Aorta (tissue), 5 donors: ENCODE measurements at regions not wholly inside any gene's neighbourhood (a gene's known extent, or its start where the extent isn't known, plus 50 kb on each side); places are given as distances from the start of the nearest gene placed in this dataset.

Experiments used
- ATAC-seq: fragments of 200-7000 bp; cut with Tn5 transposase; one replicate; pipeline ENCODE4 v1.9.1; 2022; ENCODE audit warnings: moderate library complexity; ENCODE audit not compliant: low FRiP score
- DNase-seq, 2 donors: peaks; one replicate each; pipeline ENCODE4 v3.0.0-alpha.2; 2020
- H3K27ac ChIP-seq, 2 donors: one replicate each; pipeline ENCODE4 v1.5.1; 2013; ENCODE audit warnings: low read length in 2 of 2, mild to moderate bottlenecking in 2 of 2, moderate library complexity in 2 of 2, control low read depth in 1 of 2, inconsistent platforms in 1 of 2, low read depth in 1 of 2
- H3K27me3 ChIP-seq, 2 donors: one replicate each; pipeline ENCODE4 v1.6.1; 2013; ENCODE audit warnings: control low read depth in 1 of 2, low read length in 1 of 2, mild to moderate bottlenecking in 1 of 2, moderate library complexity in 1 of 2; ENCODE audit not compliant: insufficient read depth in 2 of 2, control insufficient read depth in 1 of 2
- H3K36me3 ChIP-seq, 2 donors: one replicate each; pipeline ENCODE4 v1.6.1; 2013; ENCODE audit warnings: control low read depth in 1 of 2, low read length in 1 of 2, mild to moderate bottlenecking in 1 of 2; ENCODE audit not compliant: insufficient read depth in 2 of 2, control insufficient read depth in 1 of 2
- H3K4me1 ChIP-seq, 2 donors: one replicate each; pipeline ENCODE4 v1.6.1; 2013; ENCODE audit warnings: low read length in 2 of 2, control low read depth in 1 of 2, mild to moderate bottlenecking in 1 of 2, moderate library complexity in 1 of 2; ENCODE audit not compliant: insufficient read depth in 2 of 2, control insufficient read depth in 1 of 2
- H3K4me3 ChIP-seq, 2 donors: one replicate each; pipeline ENCODE4 v1.5.1; 2013; ENCODE audit warnings: low read length in 2 of 2, control low read depth in 1 of 2, mild to moderate bottlenecking in 1 of 2
- H3K9me3 ChIP-seq: one replicate; pipeline ENCODE4 v1.6.1; 2013; ENCODE audit warnings: mild to moderate bottlenecking, low read length; ENCODE audit not compliant: control insufficient read depth
- WGBS, 2 donors: extraction: QIAGEN DNeasy Blood & Tissue Kit; methylation state at CpG; one replicate each; pipeline ENCODE4 v1.1.7; 2013; 5-methylcytosine and 5-hydroxymethylcytosine counted together
- intact Hi-C, 2 donors: fragments of 100-400 bp; cut with DNase I; formaldehyde crosslinking; loops; one replicate each; pipeline versions ENCODE4 v1.14.2 to v1.15.0; 2022
- donor health status: healthy with polysubstance abuse.
- donor health status: Bipolar disorder and iron deficiency.
- donor health status: DM: no; HTN: no; CAD: no.
- donor health status: DM: no; HTN: no; CAD: no.
- donor health status: DM: yes; HTN: yes; CAD: no.

GRCh38 chr1:58982259-58982998, 198.6 kb upstream of the JUN start:
- Histone ChIP-seq H3K36me3 (no peaks in the 10 kb centered on the region), H3K27me3 (no peaks in the 10 kb centered on the region), H3K27ac (no peak overlapping the region), H3K4me1 (no peaks in the 10 kb centered on the region), H3K4me3 (no peak overlapping the region), H3K9me3 (no peaks in the 10 kb centered on the region)
- ATAC-seq, result peak; percentile 42
- 75 to 77% methylated on average over 8 of the region's 8 CpGs for WGBS, 2 donors
- intact Hi-C loops, result no loop called here
- no peak for DNase-seq

- DNase-seq (no peak), ATAC-seq (no peak)
- H3K36me3 ChIP-seq, result no peaks in the 10 kb centered on the region
- WGBS, 2 donors, result 28 to 34% methylated on average over 3 of the region's 3 CpGs
- no peaks in the 10 kb centered on the region for H3K27me3 ChIP-seq
- intact Hi-C loops, result no loop called here
- H3K9me3 ChIP-seq, result no peaks in the 10 kb centered on the region
- no peak overlapping the region for H3K27ac ChIP-seq
- H3K4me3 ChIP-seq, result no peak overlapping the region
- no peaks in the 10 kb centered on the region for H3K4me1 ChIP-seq
These were observed 199.3 kb upstream of the JUN start for GRCh38 chr1:58983162-58983561.

- Histone ChIP-seq H3K36me3 (no peaks in the 10 kb centered on the region), H3K9me3 (no peaks in the 10 kb centered on the region), H3K4me1 (no peaks in the 10 kb centered on the region), H3K27me3 (no peaks in the 10 kb centered on the region), H3K27ac (no peak overlapping the region), H3K4me3 (no peak overlapping the region)
- ATAC-seq (no peak), DNase-seq (no peak)
- WGBS, 2 donors, result 44 to 47% methylated on average over 2 of the region's 2 CpGs
- intact Hi-C loops, result no loop called here
These were observed 199.9 kb upstream of the JUN start for GRCh38 chr1:58983633-58984245.

GRCh38 chr1:58986996-58987767, 203.3 kb upstream of the JUN start:
- WGBS, 2 donors, result 82 to 83% methylated on average over 4 of the region's 4 CpGs
- no peaks in the 10 kb centered on the region for H3K36me3 ChIP-seq
- no peak overlapping the region for H3K4me3 ChIP-seq
- H3K27ac ChIP-seq, result no peak overlapping the region
- H3K27me3 ChIP-seq, result no peaks in the 10 kb centered on the region
- no peak for ATAC-seq
- no peak for DNase-seq
- H3K4me1 ChIP-seq, result no peaks in the 10 kb centered on the region
- no peaks in the 10 kb centered on the region for H3K9me3 ChIP-seq
- intact Hi-C loops, result no loop called here

- Histone ChIP-seq H3K4me3 (no peak overlapping the region), H3K4me1 (no peaks in the 10 kb centered on the region), H3K27me3 (no peaks in the 10 kb centered on the region), H3K9me3 (no peaks in the 10 kb centered on the region), H3K27ac (no peak overlapping the region), H3K36me3 (no peaks in the 10 kb centered on the region)
- DNase-seq, result no peak
- ATAC-seq, result no peak
- intact Hi-C loops, result no loop called here
These were observed 204.9 kb upstream of the JUN start for GRCh38 chr1:58988752-58989151.

GRCh38 chr1:58989845-58990244, 206.0 kb upstream of the JUN start:
- DNase-seq (no peak), ATAC-seq (no peak)
- WGBS, 2 donors, result 94 to 98% methylated on average over 2 of the region's 2 CpGs
- Histone ChIP-seq H3K36me3 (no peaks in the 10 kb centered on the region), H3K27me3 (no peaks in the 10 kb centered on the region), H3K4me3 (no peak overlapping the region), H3K9me3 (no peaks in the 10 kb centered on the region), H3K27ac (no peak overlapping the region), H3K4me1 (no peaks in the 10 kb centered on the region)
- intact Hi-C loops, result no loop called here

GRCh38 chr1:58991305-58991704, 207.5 kb upstream of the JUN start:
- DNase-seq, result no peak
- H3K27ac ChIP-seq, result no peak overlapping the region
- H3K9me3 ChIP-seq, result no peaks in the 10 kb centered on the region
- H3K4me1 ChIP-seq, result no peaks in the 10 kb centered on the region
- H3K4me3 ChIP-seq, result no peak overlapping the region
- no peak for ATAC-seq
- H3K27me3 ChIP-seq, result no peaks in the 10 kb centered on the region
- 85 to 97% methylated on average over 1 of the region's 1 CpG for WGBS, 2 donors
- H3K36me3 ChIP-seq, result no peaks in the 10 kb centered on the region
- intact Hi-C loops, result no loop called here

GRCh38 chr1:58992643-58993042, 208.8 kb upstream of the JUN start:
- Histone ChIP-seq H3K36me3 (no peaks in the 10 kb centered on the region), H3K27me3 (no peaks in the 10 kb centered on the region), H3K4me3 (no peak overlapping the region), H3K27ac (no peak overlapping the region), H3K4me1 (no peaks in the 10 kb centered on the region), H3K9me3 (no peaks in the 10 kb centered on the region)
- intact Hi-C loops, result no loop called here
- ATAC-seq (no peak), DNase-seq (no peak)
- WGBS, 2 donors, result 99 to 100% methylated on average over 2 of the region's 2 CpGs

GRCh38 chr1:58993403-58993802, 209.6 kb upstream of the JUN start:
- H3K27me3 ChIP-seq, result no peaks in the 10 kb centered on the region
- DNase-seq (no peak), ATAC-seq (no peak)
- no peak overlapping the region for H3K4me3 ChIP-seq
- H3K9me3 ChIP-seq, result no peaks in the 10 kb centered on the region
- intact Hi-C loops, result no loop called here
- H3K36me3 ChIP-seq, result no peaks in the 10 kb centered on the region
- no peak overlapping the region for H3K27ac ChIP-seq
- 98% methylated on average over 3 of the region's 3 CpGs for WGBS, 2 donors
- H3K4me1 ChIP-seq, result no peaks in the 10 kb centered on the region
